ENCODE measurements at regions not wholly inside any gene's neighbourhood (a gene's known extent, or its start where the extent isn't known, plus 50 kb on each side); places are given as distances from the start of the nearest gene placed in this dataset.

DNA sequence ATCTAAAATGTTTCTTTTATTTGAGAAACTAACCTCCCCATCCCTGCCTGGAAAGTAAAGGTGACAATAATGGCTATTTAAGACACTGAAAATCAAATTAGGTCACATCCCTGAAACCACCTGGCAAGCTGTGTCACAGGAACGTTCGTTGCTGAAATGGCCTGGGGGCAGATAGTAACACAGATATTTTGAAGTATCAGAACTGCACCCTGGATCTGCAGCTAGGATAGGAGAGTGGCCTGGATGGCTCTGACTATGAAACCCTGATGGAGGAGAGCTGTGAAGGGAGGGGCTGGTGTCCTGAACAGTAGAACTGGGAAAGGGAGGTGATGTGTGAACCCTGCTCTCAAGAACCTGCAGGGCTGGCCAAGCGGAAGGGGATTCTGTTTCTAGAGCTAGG lies 648.3 kb upstream of the CFAP20DC start:
- DNase-seq, result no peak

DNA sequence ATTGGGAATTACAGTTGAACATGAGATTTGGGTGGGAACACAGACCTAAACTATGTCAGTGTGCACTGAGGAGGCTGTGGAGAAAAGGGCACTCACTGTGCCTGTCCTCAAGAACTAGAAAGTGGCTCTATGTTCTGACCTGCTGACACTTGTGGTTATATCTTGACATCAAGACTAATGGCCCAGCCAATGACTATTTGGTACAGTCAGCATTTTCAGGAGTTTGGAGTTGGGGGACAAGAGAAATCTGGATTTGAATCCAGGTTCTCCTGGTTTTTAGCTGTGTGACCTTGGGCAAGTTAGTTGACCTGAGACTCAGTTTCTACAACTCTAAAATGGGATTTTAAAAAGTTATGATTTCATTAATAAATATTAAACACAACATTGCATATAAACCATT lies 647.0 kb upstream of the CFAP20DC start:
- DNase-seq, result no peak

DNA sequence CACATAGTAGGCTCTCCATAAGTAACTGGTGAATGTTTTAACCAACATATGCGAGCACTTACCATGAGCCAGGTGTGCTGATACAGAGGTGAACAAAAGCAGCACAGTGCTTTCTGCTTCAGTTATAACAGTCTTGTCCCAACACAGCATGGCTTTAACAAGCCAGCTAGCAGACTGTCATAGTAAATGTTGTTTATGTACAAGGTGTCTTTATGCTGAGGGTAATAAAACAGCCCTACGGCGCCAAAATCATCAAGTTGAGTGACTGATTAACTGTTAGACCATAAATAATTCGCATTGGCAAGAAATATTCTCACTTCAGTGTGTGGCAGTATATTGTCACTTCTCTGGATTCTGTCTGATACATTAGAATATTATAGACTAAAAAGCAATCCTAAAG lies 646.0 kb upstream of the CFAP20DC start:
- DNase-seq, result no peak

DNA sequence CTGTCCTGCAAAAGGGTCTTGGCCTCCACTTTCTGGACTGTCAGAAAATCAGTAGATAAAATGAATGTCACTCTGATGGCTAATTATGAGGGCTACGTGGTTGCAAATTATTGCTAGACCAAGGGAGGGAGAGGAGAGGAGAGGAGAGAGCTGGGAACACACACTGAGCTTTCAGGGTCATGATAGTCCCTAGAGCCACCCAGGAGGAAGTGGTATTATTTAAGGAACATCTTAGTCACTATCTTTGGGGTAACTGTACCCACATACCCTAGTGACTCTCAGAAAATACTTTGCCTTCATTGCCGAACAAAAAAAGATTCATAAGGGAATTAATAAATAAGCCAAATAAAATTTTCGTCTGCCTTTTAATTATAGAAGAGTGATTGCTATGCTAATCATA lies 642.3 kb upstream of the CFAP20DC start:
- no peak for DNase-seq

DNA sequence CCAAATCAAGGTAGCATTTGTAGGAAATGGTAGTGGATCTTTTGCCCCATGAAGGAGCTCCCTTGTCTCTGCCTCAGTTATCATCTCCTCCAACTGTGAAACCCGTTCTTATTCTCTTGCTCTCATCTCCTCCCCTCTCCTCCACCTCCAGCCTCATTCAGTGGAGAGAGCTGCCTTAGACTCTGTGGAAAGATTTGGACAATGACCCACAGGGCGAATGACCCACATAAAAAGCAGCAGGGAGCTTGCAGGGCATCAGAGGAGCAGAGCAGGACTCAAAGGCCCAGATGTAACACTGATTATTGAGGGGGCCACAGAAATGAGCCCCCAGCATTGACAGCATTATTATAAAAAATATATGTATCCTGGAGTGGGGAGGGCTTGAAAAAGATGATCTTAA lies 641.1 kb upstream of the CFAP20DC start:
- DNase-seq, result no peak

DNA sequence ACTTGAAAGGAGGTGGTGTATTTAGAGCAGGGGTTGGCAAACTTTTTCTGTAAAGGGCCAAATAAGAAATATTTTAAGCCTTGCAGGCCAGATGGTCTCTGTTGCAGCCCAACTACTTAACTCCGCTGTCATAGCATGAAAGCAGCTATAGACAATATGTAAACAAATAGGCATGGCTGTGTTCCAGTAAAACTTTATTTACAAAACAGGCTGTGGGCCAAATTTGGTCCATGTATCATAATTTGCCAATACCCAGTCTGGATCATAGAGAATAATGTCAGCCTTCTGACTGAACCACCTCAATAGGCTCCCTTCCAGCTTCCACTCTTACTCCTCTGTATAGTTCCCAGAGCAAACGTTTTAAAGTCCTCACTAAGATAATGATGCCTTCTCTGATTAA lies 638.8 kb upstream of the CFAP20DC start:
- no peak for DNase-seq

DNA sequence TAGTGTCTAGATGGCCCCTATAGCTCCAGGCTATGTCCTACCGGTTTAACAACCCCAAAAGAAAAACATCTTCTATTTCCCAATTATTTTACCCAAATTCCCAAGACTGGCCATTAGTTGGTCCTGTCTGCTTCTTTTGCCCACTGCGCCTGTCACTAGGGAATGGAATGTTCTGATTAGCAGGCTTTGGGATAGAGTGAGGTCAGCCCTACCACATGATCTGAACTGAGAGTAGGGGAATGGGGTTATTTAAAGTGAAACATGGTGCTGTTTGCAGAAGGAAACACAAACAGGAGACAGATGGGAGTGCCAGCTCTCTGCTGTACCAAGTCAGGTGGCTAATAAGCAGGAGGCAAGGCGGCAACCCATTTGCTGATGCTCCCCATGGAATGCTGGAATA lies 635.6 kb upstream of the CFAP20DC start:
- no peak for DNase-seq

DNA sequence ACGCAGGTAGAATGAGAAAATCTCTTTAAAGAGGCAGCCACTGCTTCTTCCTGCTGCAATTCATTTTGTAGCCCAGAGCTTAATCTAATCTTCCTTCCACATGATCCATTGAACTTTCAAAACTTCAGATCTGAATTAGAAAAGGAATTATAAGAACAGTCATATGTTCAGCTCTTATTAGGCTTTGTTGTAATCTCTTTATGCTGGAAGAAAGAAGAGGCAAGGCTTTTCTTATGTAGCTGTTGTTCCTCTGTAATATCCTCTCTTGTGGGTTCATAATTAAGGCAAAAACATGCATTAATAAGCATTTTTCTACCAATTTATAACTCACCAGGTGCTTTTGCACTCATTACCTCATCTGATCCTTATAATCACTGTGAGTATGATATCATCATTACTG lies 634.9 kb upstream of the CFAP20DC start:
- no peak for DNase-seq

DNA sequence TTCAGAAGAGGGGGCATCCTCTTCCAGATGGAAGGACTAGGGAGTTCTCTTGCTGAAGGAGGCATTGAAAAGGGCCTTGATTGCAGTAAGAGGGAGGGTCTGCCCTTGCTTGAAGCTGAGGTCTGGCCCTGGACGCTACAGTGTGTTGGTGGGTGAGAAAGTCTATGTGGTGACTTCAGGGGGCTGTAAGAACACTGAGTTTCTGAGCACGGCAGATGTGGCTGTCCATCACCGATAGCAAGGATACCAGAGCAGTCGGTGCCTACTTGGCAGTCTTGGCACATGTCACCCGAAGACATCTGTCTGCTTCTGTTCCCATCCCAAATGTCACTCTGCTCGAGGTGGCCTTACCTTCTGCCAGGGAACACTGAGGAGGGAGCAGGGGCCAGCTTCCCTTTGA lies 631.1 kb upstream of the CFAP20DC start:
- no peak for DNase-seq

DNA sequence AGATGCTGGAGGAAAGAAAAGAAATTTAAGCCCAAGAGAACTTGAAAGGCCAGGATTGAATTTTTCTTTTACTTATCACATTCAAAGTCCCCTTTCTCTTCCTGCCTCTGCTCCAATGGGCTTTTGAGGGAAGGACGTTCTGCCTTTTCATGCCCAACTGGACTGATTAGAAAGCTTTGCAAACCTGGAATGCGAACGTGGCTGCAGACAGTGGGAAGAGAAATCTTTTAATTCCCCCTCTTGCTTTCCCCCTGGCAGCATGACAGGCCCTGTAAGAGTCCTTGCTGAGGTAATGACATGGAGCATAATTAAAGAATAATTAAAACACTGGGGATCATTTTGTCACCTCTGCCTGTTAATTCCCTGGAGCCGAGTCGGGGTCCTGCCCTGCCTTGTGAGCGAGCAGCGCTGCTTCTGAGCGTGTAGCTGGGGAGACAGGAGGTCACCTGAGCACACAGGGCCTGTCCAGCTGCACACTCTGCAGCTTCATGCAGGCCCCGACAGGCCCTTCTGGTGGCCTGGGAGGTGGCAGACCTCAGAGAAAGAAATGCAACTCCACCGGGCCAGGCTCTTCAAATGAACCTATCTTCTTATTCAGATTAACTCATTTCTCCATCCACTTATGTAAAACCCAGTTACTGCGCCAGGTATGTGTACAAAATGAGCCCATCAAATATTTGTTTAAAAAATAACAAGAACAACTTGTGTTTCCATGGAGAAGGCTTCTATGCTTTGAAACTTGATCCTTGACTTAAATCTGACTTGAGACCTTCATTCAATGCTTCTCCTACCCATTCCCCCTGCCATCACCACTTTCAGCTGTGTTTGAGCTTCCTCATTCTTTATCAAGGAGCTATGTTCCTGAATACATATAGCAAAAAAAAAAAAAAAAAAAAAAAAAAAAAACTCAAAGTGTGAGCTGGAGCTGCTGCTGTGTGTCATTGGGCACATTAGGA lies 628.2 kb upstream of the CFAP20DC start:
- no peak for DNase-seq

DNA sequence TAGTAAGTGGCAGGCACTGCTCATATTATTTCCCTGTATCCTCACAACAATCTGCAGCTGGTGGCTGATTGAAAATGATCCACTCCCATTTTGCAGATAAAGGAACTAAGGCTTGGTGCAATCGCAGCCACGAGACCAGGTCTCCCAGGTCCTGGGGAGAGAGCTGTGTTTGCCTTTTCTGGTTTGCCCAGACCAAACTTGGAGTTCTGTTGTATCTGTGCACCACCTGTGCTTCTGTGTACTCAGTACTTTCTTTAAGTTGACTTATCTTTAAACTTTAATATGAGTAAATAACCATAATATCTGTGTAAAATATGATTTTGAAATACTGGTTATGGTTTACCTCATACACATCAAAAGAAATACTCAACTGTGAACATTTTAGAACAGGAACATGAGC lies 625.7 kb upstream of the CFAP20DC start:
- no peak for DNase-seq

DNA sequence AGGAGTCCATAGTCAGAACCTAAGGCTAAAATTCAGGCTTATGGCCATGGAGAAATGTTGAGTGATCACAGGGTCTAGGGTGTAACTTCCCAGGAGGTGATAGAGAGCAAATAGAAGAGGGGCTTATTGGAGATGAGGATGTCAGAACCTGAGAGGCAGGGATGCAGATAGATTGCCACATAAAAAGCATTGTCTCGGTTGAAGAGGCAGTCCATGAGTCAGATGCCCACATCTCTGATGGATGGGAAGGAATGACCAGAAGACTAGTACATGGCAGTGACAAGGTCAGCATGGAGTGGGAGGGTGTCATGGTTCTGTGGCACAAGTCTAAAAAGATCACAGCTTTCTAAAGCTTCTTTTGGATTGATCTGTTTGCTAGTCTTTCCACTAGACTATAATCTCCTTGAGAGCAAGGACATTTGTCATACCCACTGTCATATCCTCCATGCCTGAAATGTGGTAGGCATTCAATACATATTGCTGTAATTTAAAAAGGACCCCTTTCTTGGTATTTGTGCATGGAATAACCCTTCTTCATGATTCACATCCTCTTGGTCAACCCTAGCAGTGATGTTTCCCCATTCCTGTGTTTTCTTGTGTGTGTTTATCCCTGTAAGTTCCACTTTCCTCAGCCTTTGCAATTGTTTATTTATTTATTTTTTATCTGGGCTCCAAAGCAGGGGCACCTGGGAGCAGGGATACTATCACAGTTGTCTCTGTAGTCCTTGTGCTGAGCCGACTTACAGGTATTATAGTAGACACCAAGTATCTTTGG lies 613.4 kb upstream of the CFAP20DC start:
- no peak for DNase-seq

DNA sequence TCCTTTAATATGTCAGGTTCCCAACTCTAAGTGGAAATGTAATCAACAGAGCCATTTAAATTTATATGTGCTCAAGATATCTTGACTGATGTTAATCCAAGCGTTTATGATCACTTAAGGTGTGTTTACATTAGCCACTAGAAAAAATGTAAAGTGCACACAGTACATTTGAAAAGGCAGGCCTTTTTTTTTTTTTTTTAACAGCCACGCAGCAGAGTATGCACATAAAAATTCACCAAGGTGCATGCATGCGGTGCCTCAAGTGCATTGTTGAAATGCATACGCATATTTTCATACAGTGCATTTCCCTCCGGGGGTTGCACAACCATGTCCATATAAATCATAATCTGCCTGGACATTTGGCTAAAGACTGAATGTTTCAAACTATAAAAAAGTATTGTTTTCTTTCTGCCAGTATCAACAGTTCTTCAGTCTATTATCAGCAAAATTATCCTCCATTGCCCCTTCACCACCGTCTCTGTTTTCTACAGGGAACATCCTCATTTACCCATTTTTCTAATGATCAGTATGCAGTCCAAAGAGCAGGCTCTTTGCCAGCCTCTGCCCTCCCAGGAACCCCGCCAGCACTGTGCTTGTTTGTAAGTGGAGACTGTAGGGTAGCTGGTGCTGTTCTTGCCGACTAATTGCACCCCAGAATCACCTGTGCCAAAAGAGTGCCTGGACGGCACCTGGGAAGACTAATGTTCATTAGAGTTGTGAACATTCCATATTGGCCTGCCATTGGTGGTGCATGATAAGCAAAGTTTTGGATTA lies 611.2 kb upstream of the CFAP20DC start:
- DNase-seq, result no peak

DNA sequence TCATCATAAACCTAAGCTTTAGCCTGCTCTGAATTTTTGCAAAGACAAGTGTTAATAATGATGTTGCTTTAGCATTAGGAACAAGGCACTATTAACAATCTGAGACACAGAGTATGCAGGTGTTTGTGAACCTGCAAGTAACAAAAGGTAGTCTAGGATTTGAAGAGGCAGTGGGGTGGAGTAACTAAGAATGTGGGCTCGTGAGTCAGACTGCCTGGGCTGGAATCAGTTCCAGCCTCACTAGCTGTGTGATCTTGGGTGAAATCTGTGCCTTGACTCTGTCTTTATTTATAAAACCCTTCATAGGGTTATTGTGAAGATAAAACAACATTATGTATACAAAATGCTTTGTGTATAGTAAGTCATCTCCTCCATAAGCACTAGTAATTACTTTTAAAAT lies 610.6 kb upstream of the CFAP20DC start:
- no peak for DNase-seq

DNA sequence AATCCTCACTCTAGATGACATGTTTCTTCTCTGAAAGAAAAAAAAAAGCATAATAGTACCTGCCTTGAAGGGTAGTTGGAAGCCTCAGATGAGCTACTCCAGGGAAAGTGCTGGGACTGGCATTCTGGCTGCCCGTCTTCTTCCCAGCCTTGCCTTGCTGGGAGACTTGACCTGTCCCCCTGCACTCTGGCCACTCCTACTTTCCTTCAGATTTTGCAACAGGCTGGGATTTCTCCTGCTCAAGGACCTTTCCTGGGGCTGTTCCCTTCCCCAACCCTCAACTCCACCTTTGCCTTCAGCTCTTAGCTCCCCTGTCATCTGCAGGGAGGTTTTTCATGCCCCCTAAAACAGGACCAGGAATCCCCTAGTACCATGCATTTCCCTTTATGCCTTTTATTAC lies 609.9 kb upstream of the CFAP20DC start:
- no peak for DNase-seq

DNA sequence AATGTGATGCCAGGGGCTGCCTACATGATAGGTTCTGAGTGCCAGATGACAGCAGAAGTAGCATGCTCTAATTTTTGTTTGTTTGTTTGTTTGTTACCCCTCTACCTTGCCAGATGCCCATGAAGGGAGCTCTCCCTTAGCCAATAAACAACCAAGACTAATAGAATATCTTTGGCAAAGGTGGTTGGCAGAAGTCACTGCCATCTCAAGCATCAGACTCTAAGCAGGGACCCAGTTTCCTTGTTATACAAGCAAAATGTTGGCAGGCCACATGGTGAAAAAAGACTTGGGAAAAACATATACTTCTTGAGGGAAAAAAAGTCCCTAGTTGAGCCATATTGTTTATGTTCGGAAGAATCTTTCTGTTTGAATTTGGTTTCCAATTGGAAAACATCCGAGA lies 609.0 kb upstream of the CFAP20DC start:
- DNase-seq, result no peak

DNA sequence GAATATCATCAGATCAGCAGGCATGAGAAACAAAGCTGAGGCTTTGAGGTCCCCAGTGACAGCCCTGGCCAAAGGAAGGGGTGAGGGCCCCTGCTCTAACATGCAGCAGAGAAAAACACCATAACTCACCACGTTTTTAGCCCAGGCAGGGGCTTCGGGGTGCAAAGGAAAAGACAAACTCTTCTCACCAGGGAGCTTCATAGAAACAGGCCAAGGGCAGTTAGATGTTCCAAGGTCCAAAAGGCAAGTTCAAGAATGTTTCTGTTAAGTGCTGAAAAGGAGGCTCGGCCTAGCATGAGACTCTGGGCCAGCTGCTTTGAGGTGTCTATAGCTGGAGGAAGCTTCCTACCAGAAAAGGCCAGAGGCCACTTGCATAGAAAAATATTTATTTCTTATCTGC lies 608.4 kb upstream of the CFAP20DC start:
- DNase-seq, result no peak

DNA sequence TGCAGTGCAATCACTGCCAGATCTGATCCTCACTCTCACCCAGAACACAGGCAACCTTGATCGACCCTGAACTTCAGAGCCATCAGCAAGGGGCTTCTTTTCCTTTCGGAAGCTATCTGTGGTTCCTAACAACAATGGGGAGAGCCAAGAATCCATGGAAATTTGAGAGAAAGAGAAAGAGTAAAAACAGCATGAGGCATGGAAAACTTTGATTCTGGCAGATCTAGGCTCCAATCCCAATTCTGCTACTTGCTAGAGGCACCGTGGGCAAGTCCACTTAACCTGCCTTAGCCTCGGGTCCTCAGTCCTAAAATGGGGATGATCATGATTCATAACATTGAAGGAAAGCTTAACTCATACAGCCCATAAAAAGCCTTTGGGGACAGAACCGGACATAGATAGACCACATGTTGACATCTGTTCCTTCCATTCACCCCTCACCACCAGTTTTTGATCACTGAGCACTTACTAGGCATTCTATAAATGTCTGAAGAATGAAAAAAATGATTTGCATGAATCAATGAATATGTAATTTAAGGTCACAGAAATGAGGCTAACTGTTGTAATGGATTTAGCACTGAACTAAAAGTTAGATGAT lies 605.7 kb upstream of the CFAP20DC start:
- DNase-seq, result peak; percentile 5

DNA sequence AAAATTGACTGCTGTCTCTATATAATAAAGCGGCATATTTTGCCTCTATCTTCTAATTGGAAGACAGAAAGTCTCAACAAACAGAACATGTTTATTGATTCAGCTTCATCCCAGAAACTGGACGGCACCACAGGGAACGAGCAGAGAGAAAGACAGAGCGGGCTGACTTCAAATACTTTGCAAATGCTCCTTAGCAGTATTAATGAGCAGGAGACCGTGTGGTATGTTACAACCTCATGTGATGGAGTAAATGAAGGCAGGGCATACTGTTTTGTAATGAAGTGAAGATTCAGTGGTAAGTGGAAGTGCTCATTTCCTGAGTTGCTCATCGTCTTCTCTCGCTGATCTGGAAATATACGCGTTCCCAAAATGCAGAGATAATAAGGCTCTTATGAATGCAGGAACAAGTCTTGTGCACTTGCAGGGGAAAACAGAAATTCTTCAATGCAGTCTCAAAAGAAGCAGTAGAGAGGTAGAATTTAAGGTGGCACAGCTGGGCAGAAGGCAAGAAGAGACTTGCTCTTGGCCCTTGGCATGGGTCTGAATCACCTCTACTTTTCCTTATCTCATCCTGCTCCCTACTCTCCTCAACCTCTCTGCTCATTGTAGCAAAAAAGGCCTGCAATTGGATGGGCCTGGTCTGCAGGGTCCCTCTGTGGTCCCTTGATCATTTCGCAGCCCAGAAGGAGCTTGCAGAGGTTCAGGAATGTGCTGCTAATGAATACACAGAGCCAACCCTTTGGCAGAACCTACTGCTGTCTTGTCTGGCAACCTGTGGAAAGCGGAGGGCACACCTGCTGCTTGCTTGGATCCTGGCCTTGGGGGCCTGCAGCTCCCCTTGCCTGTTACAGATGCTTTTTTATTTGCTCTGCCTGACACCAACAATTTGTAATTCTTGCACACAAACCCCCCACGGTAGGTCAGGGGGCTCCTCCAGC lies 604.9 kb upstream of the CFAP20DC start:
- no peak for DNase-seq

DNA sequence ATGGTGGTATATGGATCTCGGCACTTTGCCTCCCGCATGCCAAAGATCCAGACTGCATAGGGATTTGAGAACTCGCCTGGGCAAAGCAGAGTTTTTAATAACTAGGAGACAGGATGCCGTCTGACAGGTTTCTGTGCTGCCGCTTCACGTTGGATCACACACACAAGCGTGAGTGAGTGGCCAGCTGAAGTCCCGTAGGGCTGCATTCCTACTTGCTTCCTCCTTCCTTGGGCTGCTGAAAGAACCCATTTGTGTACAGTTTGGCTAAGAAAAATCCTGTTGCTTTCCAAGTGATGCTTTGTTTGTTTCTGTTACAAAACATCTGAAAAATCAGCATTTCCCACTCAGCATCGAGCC lies 604.3 kb upstream of the CFAP20DC start:
- DNase-seq, result peak; percentile 14

DNA sequence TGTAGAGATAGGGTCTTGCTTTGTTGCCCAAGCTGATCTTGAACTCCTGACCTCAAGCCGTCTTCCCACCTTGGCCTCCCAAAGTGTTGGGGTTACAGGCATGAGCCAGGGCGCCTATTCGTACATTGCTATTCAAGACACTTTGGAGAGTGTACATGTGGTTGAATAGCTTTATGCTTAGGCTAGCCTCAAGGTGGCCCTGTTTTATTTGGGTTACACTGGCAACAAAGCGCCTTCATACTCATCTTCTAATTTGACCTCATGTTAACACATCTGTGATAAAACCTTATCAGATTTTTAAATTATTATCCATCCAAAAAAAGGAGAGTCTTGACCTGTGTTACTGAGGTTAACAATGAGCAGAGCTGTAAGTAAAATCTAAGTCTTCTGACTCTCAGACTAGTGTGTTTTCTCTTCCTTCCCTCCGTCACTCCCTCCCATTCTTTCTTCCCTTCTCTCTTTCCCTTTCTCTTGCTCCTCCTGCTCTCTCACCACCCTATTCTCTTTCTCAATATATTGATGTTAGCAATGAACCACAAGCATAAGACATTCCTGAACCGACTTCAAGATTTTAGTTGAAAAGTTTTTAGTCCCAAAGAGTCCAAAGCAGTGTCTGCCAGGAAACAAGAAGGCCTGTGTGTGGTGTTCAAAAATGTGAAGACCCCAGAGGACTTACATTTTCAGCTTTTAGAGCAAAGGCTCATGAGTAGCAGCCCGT lies 603.7 kb upstream of the CFAP20DC start:
- no peak for DNase-seq
